ENCODE measurements at regions not wholly inside any gene's neighbourhood (a gene's known extent, or its start where the extent isn't known, plus 50 kb on each side); places are given as distances from the start of the nearest gene placed in this dataset.

- TF ChIP-seq POLR2A (IDR thresholded peaks at IDR 0.05; ENCODE audit: low read depth, low read length): no peak
- no peak for TF ChIP-seq POU2F2 (IDR thresholded peaks at IDR 0.05; ENCODE audit: low read depth, low read length)
These were observed 392.9 kb downstream of the ZNF521 start for GRCh38 chr18:24959051-24959476.
